ENCODE measurements at regions not wholly inside any gene's neighbourhood (a gene's known extent, or its start where the extent isn't known, plus 50 kb on each side); places are given as distances from the start of the nearest gene placed in this dataset.

GRCh38 chr12:126903027-126903876, 1363.7 kb upstream of the TMEM132C start (continued):
- no peak for TF ChIP-seq SIX5 (IDR thresholded peaks at IDR 0.05; ENCODE audit: low read depth, low read length)
- no peak for TF ChIP-seq SAP30 (IDR thresholded peaks at IDR 0.05; ENCODE audit: insufficient read depth, insufficient replicate concordance, low read length)
- no peak for TF ChIP-seq CREB1 (IDR thresholded peaks at IDR 0.05)
- no peak for TF ChIP-seq RNF2 (IDR thresholded peaks at IDR 0.05; ENCODE audit: borderline replicate concordance, low read depth, low read length, missing control alignments, poor library complexity, severe bottlenecking)
- no peak for TF ChIP-seq BCL11A (IDR thresholded peaks at IDR 0.05; ENCODE audit: low read depth in 2 of 2, low read length in 2 of 2)
- no peak for TF ChIP-seq SRF (IDR thresholded peaks at IDR 0.05; ENCODE audit: low read depth, low read length)
- TF ChIP-seq KDM4A (IDR thresholded peaks at IDR 0.05; ENCODE audit: low read depth, low read length, severe bottlenecking), result no peak
- TF ChIP-seq NANOG (IDR thresholded peaks at IDR 0.05; ENCODE audit: insufficient read depth, low read depth, low read length, poor library complexity, severe bottlenecking), result no peak
- TF ChIP-seq POLR2A (IDR thresholded peaks at IDR 0.05; ENCODE audit: control extremely low read depth in 1 of 2, low read depth in 2 of 2, low read length in 2 of 2), result no peak
- no peak for TF ChIP-seq SIN3A (conservative IDR thresholded peaks at IDR 0.05 in 1 of 2, IDR thresholded peaks at IDR 0.05 in 1 of 2; ENCODE audit: low read depth in 1 of 2, low read length in 2 of 2)
